ENCODE measurements at regions not wholly inside any gene's neighbourhood (a gene's known extent, or its start where the extent isn't known, plus 50 kb on each side); places are given as distances from the start of the nearest gene placed in this dataset.
"Not testable (repeated sequence)": the region's sequence is repeated elsewhere in the genome, so short reads cannot be mapped to it uniquely, and the experiment has no call there.

DNA sequence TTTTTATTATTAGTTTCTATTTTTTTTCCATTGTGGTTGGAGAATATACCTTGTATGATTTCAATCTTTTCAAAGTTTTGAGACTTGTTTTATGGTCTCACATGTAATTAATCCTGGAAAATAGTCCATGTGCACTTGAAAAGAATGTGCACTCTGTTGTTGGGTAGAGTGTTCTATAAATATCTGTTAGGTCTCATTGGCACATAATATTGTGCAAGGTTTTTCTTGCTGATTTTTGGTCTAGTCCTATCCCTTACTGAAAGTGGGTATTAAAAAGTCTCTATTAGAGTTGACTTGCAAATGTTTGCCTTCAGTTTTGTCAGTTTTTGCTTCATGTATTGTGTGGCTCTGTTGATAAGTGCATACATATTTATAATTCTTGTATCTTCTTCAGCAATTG, 231.5 kb upstream of the FOLH1 start:
- TF ChIP-seq ELF4 (CRISPR knock-in tag; IDR thresholded peaks at IDR 0.05; ENCODE audit: low read depth); ZNF121 (CRISPR knock-in tag; IDR thresholded peaks at IDR 0.05); NR2C2 (CRISPR knock-in tag; IDR thresholded peaks at IDR 0.05); KAT7 (CRISPR knock-in tag; IDR thresholded peaks at IDR 0.05; ENCODE audit: borderline replicate concordance); ZNF138 (CRISPR knock-in tag; conservative IDR thresholded peaks at IDR 0.05); SP1 (CRISPR knock-in tag; conservative IDR thresholded peaks at IDR 0.05); MAX (CRISPR knock-in tag; IDR thresholded peaks at IDR 0.05); ATF2 (CRISPR knock-in tag; IDR thresholded peaks at IDR 0.05; ENCODE audit: borderline replicate concordance, low read depth); ZNF416 (CRISPR knock-in tag; IDR thresholded peaks at IDR 0.05); NFATC4 (CRISPR knock-in tag; IDR thresholded peaks at IDR 0.05); ATF3 (CRISPR knock-in tag; conservative IDR thresholded peaks at IDR 0.05): not testable (repeated sequence)
- TF ChIP-seq, protein P1, sequence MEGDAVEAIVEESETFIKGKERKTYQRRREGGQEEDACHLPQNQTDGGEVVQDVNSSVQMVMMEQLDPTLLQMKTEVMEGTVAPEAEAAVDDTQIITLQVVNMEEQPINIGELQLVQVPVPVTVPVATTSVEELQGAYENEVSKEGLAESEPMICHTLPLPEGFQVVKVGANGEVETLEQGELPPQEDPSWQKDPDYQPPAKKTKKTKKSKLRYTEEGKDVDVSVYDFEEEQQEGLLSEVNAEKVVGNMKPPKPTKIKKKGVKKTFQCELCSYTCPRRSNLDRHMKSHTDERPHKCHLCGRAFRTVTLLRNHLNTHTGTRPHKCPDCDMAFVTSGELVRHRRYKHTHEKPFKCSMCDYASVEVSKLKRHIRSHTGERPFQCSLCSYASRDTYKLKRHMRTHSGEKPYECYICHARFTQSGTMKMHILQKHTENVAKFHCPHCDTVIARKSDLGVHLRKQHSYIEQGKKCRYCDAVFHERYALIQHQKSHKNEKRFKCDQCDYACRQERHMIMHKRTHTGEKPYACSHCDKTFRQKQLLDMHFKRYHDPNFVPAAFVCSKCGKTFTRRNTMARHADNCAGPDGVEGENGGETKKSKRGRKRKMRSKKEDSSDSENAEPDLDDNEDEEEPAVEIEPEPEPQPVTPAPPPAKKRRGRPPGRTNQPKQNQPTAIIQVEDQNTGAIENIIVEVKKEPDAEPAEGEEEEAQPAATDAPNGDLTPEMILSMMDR (IDR thresholded peaks at IDR 0.05): not testable (repeated sequence)
- TF ChIP-seq, protein P2, sequence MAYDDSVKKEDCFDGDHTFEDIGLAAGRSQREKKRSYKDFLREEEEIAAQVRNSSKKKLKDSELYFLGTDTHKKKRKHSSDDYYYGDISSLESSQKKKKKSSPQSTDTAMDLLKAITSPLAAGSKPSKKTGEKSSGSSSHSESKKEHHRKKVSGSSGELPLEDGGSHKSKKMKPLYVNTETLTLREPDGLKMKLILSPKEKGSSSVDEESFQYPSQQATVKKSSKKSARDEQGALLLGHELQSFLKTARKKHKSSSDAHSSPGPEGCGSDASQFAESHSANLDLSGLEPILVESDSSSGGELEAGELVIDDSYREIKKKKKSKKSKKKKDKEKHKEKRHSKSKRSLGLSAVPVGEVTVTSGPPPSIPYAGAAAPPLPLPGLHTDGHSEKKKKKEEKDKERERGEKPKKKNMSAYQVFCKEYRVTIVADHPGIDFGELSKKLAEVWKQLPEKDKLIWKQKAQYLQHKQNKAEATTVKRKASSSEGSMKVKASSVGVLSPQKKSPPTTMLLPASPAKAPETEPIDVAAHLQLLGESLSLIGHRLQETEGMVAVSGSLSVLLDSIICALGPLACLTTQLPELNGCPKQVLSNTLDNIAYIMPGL (CRISPR knock-in tag; IDR thresholded peaks at IDR 0.05): not testable (repeated sequence)
- TF ChIP-seq, protein P3, sequence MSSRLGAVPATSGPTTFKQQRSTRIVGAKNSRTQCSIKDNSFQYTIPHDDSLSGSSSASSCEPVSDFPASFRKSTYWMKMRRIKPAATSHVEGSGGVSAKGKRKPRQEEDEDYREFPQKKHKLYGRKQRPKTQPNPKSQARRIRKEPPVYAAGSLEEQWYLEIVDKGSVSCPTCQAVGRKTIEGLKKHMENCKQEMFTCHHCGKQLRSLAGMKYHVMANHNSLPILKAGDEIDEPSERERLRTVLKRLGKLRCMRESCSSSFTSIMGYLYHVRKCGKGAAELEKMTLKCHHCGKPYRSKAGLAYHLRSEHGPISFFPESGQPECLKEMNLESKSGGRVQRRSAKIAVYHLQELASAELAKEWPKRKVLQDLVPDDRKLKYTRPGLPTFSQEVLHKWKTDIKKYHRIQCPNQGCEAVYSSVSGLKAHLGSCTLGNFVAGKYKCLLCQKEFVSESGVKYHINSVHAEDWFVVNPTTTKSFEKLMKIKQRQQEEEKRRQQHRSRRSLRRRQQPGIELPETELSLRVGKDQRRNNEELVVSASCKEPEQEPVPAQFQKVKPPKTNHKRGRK (CRISPR knock-in tag; IDR thresholded peaks at IDR 0.05; ENCODE audit: borderline replicate concordance): not testable (repeated sequence)
